ENCODE measurements at regions not wholly inside any gene's neighbourhood (a gene's known extent, or its start where the extent isn't known, plus 50 kb on each side); places are given as distances from the start of the nearest gene placed in this dataset.

DNA sequence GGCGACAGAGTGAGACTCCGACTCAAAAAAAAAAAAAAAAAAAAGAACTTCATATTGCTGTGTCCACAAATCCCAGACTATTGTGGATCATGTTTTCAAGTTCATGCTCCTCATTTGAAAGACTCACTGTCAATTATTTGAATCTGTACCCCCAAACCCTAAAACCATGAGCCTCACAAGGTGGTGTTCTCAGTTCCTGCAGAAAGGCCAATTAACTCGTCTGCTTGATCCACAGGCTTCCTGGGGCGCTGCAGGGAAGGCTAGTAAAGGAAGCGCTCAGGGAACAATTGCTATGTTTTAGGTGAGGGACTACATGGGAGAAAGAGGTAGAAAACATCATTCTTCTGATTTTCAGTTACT, 396.8 kb upstream of the NETO1 start:
- Histone ChIP-seq H3K27me3 (ENCODE audit: insufficient read depth, low read length) (no peaks in the 10 kb centered on the region), H3K56ac (ENCODE audit: insufficient read length, low read depth, low read length) (no peak overlapping the region), H2AK5ac (ENCODE audit: insufficient read length, low read length) (no peak overlapping the region), H3K4me1 (ENCODE audit: insufficient read depth, low read length) (no peaks in the 10 kb centered on the region), H4K5ac (ENCODE audit: insufficient read length, low read depth, low read length) (no peak overlapping the region), H4K91ac (ENCODE audit: insufficient read length, low read depth, low read length) (no peak overlapping the region), H3K18ac (ENCODE audit: insufficient read length, low read depth, low read length) (no peak overlapping the region), H2BK20ac (ENCODE audit: low read depth, low read length, poor library complexity, severe bottlenecking) (no peak overlapping the region), H2BK120ac (ENCODE audit: low read depth, low read length, poor library complexity, severe bottlenecking) (no peak overlapping the region), H3K14ac (ENCODE audit: insufficient read depth, low read length) (no peak overlapping the region), H2AFZ (ENCODE audit: low read length) (no peak overlapping the region), H3K79me2 (ENCODE audit: insufficient read depth, low read length) (no peaks in the 10 kb centered on the region), H3K23me2 (ENCODE audit: insufficient read length, low read depth, low read length, poor library complexity, severe bottlenecking) (no peaks in the 10 kb centered on the region), H4K20me1 (ENCODE audit: control insufficient read depth, insufficient read depth, insufficient read length) (no peaks in the 10 kb centered on the region), H2BK5ac (ENCODE audit: insufficient read length, low read length) (no peak overlapping the region), H3K4ac (ENCODE audit: low read depth, low read length) (no peak overlapping the region), H3K9ac (ENCODE audit: extremely low read depth, insufficient read length, low read length) (no peak overlapping the region), H3K23ac (ENCODE audit: insufficient read length, low read depth, low read length) (no peak overlapping the region), H3K4me2 (ENCODE audit: insufficient read depth, insufficient read length, low read length) (no peak overlapping the region), H3T11ph (ENCODE audit: low read length) (no peak overlapping the region), H2BK12ac (ENCODE audit: insufficient read length, low read depth, low read length) (no peak overlapping the region), H2BK15ac (ENCODE audit: low read depth, low read length) (no peak overlapping the region), H3K9me3 (ENCODE audit: control insufficient read depth, low read depth, low read length) (no peaks in the 10 kb centered on the region), H3K79me1 (ENCODE audit: insufficient read depth, low read depth, low read length, poor library complexity, severe bottlenecking) (no peaks in the 10 kb centered on the region), H3K27ac (ENCODE audit: insufficient read length, low read depth, low read length) (no peak overlapping the region), H4K8ac (replicated peaks; ENCODE audit: insufficient read length, low read depth, low read length) (no peak overlapping the region)
- TF ChIP-seq, protein P1, sequence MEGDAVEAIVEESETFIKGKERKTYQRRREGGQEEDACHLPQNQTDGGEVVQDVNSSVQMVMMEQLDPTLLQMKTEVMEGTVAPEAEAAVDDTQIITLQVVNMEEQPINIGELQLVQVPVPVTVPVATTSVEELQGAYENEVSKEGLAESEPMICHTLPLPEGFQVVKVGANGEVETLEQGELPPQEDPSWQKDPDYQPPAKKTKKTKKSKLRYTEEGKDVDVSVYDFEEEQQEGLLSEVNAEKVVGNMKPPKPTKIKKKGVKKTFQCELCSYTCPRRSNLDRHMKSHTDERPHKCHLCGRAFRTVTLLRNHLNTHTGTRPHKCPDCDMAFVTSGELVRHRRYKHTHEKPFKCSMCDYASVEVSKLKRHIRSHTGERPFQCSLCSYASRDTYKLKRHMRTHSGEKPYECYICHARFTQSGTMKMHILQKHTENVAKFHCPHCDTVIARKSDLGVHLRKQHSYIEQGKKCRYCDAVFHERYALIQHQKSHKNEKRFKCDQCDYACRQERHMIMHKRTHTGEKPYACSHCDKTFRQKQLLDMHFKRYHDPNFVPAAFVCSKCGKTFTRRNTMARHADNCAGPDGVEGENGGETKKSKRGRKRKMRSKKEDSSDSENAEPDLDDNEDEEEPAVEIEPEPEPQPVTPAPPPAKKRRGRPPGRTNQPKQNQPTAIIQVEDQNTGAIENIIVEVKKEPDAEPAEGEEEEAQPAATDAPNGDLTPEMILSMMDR (conservative IDR thresholded peaks at IDR 0.05): no peak
- H3K27ac Mint-ChIP-seq: peak overlapping the region in 1 of 3 experiments; percentile 41; a peak in 2 of 7 replicates
- no peaks in the 10 kb centered on the region for H3K36me3 Mint-ChIP-seq (ENCODE audit: insufficient read depth in 1 of 3, low read depth in 3 of 3)
- no peak overlapping the region for H3K4me3 Mint-ChIP-seq
- H3K4me1 Mint-ChIP-seq: no peaks in the 10 kb centered on the region
- no peaks in the 10 kb centered on the region for H3K27me3 Mint-ChIP-seq (ENCODE audit: low read depth)
- WGBS (ENCODE audit: extremely low coverage, insufficient read length, low lambda C conversion rate): no CpG with 5 or more reads among the region's 5 CpGs
- H3K9me3 Mint-ChIP-seq: no peaks in the 10 kb centered on the region
- no peak for DNase-seq

Measured in H9 (cell line).